ENCODE measurements at regions not wholly inside any gene's neighbourhood (a gene's known extent, or its start where the extent isn't known, plus 50 kb on each side); places are given as distances from the start of the nearest gene placed in this dataset.

GRCh38 chr15:75149867-75150709, 51.6 kb upstream of the C15orf39 start:
- TF ChIP-seq POLR2A (IDR thresholded peaks at IDR 0.05): no peak
- no peak for TF ChIP-seq CTCF (IDR thresholded peaks at IDR 0.05)

GRCh38 chr15:75151214-75152128, 50.2 kb upstream of the C15orf39 start:
- no peaks in the 10 kb centered on the region for H3K27me3 ChIP-seq

More at GRCh38 chr15:75149867-75150709, 51.6 kb upstream of the C15orf39 start:
- intact Hi-C loops (cut with DNase I): no loop called here
- H3K4me1 ChIP-seq (replicated peaks in 1 of 2): no peaks in the 10 kb centered on the region
- no peaks in the 10 kb centered on the region for H3K36me3 ChIP-seq (replicated peaks in 1 of 2)
- WGBS, 4 donors: 73 to 95% (median 88%) methylated on average over 4 of the region's 4 CpGs
- H3K27ac ChIP-seq: no peak overlapping the region
- no peak overlapping the region for H3K4me3 ChIP-seq
- H3K9me3 ChIP-seq (replicated peaks in 1 of 3): peaks cover 0 to under 1% (median 0%) of the 10 kb centered on the region in 3 donors
- H3K27me3 ChIP-seq: no peaks in the 10 kb centered on the region
- no peak for DNase-seq

More at GRCh38 chr15:75151214-75152128, 50.2 kb upstream of the C15orf39 start:
- no peaks in the 10 kb centered on the region for H3K36me3 ChIP-seq (replicated peaks in 1 of 2)
- H3K4me1 ChIP-seq (replicated peaks in 1 of 2): no peaks in the 10 kb centered on the region
- intact Hi-C loops (cut with DNase I): no loop called here
- no peak overlapping the region for H3K4me3 ChIP-seq
- TF ChIP-seq CTCF (IDR thresholded peaks at IDR 0.05): no peak
- no peak for TF ChIP-seq POLR2A (IDR thresholded peaks at IDR 0.05)
- H3K27ac ChIP-seq: no peak overlapping the region
- no peaks in the 10 kb centered on the region for H3K9me3 ChIP-seq (replicated peaks in 1 of 3)
- 50 to 76% (median 69%) methylated on average over 2 to 5 of the region's 5 CpGs for WGBS, 4 donors
- no peak for DNase-seq

Small RNA genes lying in the stretch of these regions (small RNA-seq; reads per million reads assigned to genes)
- gene RF00017 (0 reads per million in 2 donors), gene RF00601 (0 reads per million in 2 donors)
